WTC11 (cell line): ENCODE measurements at regions not wholly inside any gene's neighbourhood (a gene's known extent, or its start where the extent isn't known, plus 50 kb on each side); places are given as distances from the start of the nearest gene placed in this dataset.

Experiments
- FOXK1 ChIP-seq: sonication (generic); formaldehyde crosslinking; IDR thresholded peaks from 2 replicates; pipeline ENCODE4 v1.8.0; 2022; ENCODE audit warnings: mild to moderate bottlenecking, moderate library complexity, missing genetic modification reagents
- MYBL2 ChIP-seq: sonication (generic); formaldehyde crosslinking; IDR thresholded peaks from 2 replicates; pipeline ENCODE4 v1.8.1; 2023; ENCODE audit warnings: mild to moderate bottlenecking, moderate library complexity, missing genetic modification reagents
- NFYB ChIP-seq: sonication (generic); formaldehyde crosslinking; conservative IDR thresholded peaks from 2 replicates; pipeline ENCODE4 v1.8.0; 2022; ENCODE audit warnings: low read depth, missing genetic modification reagents
- SMAD4 ChIP-seq: sonication (generic); formaldehyde crosslinking; IDR thresholded peaks from 2 replicates; pipeline ENCODE4 v1.8.0; 2022; ENCODE audit warnings: mild to moderate bottlenecking, missing genetic modification reagents
- TCF7 ChIP-seq: sonication (generic); formaldehyde crosslinking; IDR thresholded peaks from 2 replicates; pipeline ENCODE4 v1.8.0; 2022; ENCODE audit warnings: mild to moderate bottlenecking, low read depth, missing genetic modification reagents, moderate library complexity
- TF ChIP-seq, protein P1 (sequence below): fragments of 200-600 bp; IDR thresholded peaks from 2 replicates; pipeline ENCODE4 v1.8.0; 2022; ENCODE audit warnings: antibody characterized with exemption
- TF ChIP-seq, protein P2 (sequence below): sonication (generic); formaldehyde crosslinking; IDR thresholded peaks from 2 replicates; pipeline ENCODE4 v1.8.1; 2022; ENCODE audit warnings: missing genetic modification reagents, borderline replicate concordance
- TF ChIP-seq, protein P3 (sequence below): sonication (generic); formaldehyde crosslinking; IDR thresholded peaks from 2 replicates; pipeline ENCODE4 v1.8.0; 2022; ENCODE audit warnings: missing genetic modification reagents

DNA sequence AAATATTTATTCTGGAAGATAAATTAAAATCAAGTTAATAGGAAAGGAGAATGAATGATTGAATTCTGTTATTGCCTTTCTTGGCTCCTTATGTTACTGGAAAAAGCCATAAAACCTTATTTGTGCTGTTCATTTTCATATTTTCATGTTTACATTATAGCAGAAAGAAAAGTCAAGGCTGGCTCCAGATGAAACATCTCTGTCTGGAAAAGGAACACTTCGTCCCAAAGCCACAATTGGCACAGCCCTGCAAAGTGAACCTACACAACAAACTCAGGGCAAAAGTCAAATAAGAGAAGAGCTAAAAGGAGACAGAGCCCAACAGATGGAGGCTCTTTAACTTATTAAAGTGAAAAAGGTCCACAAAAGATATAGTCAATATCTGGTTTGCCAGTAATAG, 73.4 kb downstream of the GTPBP8 start:
- TF ChIP-seq SMAD4 (CRISPR knock-in tag) = no peak
- TF ChIP-seq MYBL2 (CRISPR knock-in tag) = no peak
- TF ChIP-seq, protein P1, sequence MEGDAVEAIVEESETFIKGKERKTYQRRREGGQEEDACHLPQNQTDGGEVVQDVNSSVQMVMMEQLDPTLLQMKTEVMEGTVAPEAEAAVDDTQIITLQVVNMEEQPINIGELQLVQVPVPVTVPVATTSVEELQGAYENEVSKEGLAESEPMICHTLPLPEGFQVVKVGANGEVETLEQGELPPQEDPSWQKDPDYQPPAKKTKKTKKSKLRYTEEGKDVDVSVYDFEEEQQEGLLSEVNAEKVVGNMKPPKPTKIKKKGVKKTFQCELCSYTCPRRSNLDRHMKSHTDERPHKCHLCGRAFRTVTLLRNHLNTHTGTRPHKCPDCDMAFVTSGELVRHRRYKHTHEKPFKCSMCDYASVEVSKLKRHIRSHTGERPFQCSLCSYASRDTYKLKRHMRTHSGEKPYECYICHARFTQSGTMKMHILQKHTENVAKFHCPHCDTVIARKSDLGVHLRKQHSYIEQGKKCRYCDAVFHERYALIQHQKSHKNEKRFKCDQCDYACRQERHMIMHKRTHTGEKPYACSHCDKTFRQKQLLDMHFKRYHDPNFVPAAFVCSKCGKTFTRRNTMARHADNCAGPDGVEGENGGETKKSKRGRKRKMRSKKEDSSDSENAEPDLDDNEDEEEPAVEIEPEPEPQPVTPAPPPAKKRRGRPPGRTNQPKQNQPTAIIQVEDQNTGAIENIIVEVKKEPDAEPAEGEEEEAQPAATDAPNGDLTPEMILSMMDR = no peak
- TF ChIP-seq FOXK1 (CRISPR knock-in tag) = no peak
- TF ChIP-seq, protein P2, sequence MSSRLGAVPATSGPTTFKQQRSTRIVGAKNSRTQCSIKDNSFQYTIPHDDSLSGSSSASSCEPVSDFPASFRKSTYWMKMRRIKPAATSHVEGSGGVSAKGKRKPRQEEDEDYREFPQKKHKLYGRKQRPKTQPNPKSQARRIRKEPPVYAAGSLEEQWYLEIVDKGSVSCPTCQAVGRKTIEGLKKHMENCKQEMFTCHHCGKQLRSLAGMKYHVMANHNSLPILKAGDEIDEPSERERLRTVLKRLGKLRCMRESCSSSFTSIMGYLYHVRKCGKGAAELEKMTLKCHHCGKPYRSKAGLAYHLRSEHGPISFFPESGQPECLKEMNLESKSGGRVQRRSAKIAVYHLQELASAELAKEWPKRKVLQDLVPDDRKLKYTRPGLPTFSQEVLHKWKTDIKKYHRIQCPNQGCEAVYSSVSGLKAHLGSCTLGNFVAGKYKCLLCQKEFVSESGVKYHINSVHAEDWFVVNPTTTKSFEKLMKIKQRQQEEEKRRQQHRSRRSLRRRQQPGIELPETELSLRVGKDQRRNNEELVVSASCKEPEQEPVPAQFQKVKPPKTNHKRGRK (CRISPR knock-in tag) = no peak
- TF ChIP-seq TCF7 (CRISPR knock-in tag) = no peak
- no peak for TF ChIP-seq NFYB (CRISPR knock-in tag)
- TF ChIP-seq, protein P3, sequence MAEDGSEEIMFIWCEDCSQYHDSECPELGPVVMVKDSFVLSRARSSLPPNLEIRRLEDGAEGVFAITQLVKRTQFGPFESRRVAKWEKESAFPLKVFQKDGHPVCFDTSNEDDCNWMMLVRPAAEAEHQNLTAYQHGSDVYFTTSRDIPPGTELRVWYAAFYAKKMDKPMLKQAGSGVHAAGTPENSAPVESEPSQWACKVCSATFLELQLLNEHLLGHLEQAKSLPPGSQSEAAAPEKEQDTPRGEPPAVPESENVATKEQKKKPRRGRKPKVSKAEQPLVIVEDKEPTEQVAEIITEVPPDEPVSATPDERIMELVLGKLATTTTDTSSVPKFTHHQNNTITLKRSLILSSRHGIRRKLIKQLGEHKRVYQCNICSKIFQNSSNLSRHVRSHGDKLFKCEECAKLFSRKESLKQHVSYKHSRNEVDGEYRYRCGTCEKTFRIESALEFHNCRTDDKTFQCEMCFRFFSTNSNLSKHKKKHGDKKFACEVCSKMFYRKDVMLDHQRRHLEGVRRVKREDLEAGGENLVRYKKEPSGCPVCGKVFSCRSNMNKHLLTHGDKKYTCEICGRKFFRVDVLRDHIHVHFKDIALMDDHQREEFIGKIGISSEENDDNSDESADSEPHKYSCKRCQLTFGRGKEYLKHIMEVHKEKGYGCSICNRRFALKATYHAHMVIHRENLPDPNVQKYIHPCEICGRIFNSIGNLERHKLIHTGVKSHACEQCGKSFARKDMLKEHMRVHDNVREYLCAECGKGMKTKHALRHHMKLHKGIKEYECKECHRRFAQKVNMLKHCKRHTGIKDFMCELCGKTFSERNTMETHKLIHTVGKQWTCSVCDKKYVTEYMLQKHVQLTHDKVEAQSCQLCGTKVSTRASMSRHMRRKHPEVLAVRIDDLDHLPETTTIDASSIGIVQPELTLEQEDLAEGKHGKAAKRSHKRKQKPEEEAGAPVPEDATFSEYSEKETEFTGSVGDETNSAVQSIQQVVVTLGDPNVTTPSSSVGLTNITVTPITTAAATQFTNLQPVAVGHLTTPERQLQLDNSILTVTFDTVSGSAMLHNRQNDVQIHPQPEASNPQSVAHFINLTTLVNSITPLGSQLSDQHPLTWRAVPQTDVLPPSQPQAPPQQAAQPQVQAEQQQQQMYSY (CRISPR knock-in tag) = no peak
